ENCODE measurements at regions not wholly inside any gene's neighbourhood (a gene's known extent, or its start where the extent isn't known, plus 50 kb on each side); places are given as distances from the start of the nearest gene placed in this dataset.

DNA sequence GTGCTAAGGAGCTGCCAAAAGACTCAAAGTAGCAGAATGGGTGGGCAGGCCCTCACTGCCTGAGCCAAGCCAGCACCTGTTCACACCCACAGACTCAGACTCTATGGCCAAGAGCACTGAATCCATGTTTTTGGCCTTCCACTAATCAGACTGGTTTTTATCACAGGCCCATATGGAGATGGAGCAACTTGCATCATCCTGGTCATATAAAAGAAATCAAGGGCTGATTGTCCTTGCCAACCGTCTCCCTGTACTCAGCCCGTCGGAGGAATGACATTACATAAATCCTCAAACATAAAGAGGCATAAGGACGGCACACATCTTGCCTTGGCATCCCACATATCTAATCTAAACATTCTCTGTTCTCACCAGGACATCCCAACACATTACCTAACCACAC lies 66.7 kb downstream of the MARCHF4 start:
- H3K9me3 ChIP-seq (replicated peaks; ENCODE audit: control insufficient read depth, low read depth, low read length) = no peaks in the 10 kb centered on the region
- DNase-seq = no peak
- H3K36me3 ChIP-seq (ENCODE audit: control insufficient read depth, insufficient read depth, low read length) = no peaks in the 10 kb centered on the region
- no peaks in the 10 kb centered on the region for H3K27me3 ChIP-seq (ENCODE audit: control insufficient read depth, insufficient read depth, low read length)
- H3K4me3 ChIP-seq (ENCODE audit: low read length) = no peak overlapping the region
- no peak overlapping the region for H3K27ac ChIP-seq (ENCODE audit: low read length)
- peaks cover 5% of the 10 kb centered on the region for H3K4me1 ChIP-seq (ENCODE audit: control insufficient read depth, insufficient read depth, low read length)
- WGBS (ENCODE audit: insufficient coverage) = 77% methylated on average over 4 of the region's 4 CpGs

DNA sequence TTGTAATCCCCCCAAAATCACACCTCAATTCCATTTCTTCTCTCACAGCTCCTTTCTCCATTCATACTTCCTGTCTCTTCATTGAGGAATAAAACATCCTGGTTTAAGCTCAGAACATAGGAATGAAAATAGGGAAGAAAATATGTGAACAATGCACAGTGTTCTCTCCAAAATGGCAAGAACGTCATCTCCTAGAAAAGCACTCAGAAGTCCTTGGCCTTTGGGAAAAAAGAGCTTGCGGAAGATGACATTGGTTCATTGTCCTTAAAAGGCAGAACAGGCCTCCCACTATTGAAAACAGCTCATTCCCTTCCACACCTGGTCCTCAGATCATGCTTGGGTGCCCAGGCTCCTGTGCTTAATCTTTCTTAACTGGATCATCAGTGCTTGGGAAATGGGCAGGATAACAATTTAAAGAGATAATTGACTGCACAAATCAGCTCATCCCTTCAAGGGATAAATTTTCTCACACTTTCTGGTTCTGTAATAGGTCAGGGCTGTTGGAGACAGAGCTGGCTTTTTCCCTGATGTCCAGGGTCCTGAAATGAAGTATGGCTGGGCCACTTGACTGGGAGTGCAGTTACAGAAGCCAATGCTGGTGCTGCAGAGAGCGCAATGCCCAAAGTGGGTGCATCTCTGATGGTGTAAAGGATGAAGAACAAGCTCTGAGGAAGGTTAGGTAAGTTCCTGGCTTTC lies 69.2 kb downstream of the MARCHF4 start:
- Histone ChIP-seq H3K4me3 (ENCODE audit: low read length) (no peak overlapping the region), H3K4me1 (ENCODE audit: control insufficient read depth, insufficient read depth, low read length) (peaks cover 8% of the 10 kb centered on the region), H3K27me3 (ENCODE audit: control insufficient read depth, insufficient read depth, low read length) (no peaks in the 10 kb centered on the region), H3K36me3 (ENCODE audit: control insufficient read depth, insufficient read depth, low read length) (no peaks in the 10 kb centered on the region), H3K27ac (ENCODE audit: low read length) (no peak overlapping the region), H3K9me3 (replicated peaks; ENCODE audit: control insufficient read depth, low read depth, low read length) (no peaks in the 10 kb centered on the region)
- whole genome bisulfite sequencing (ENCODE audit: insufficient coverage) = 80% methylated on average over 2 of the region's 3 CpGs
- DNase-seq = no peak

DNA sequence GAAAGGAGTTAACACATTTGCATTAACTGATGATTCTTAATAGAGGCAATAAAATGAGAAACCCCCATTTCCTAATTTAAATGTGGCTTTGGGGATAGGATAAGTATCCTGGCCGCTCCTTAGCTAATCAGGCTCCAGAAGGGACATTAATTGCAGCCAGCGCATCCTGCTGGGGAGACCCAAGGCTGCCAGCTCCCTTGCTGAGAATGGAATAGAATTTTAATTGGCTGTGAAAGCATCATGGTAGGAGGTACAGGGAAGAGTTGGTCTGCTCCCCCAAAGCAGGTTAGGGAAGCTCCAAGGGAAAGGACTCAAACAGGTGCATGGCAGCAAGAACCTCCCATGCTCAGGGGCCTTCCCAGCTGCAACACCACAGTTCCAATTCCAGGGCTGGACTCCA lies 71.4 kb downstream of the MARCHF4 start:
- no peak for DNase-seq
- WGBS (ENCODE audit: insufficient coverage) = no CpG with 5 or more reads among the region's 2 CpGs
- Histone ChIP-seq H3K9me3 (replicated peaks; ENCODE audit: control insufficient read depth, low read depth, low read length) (no peaks in the 10 kb centered on the region), H3K4me3 (ENCODE audit: low read length) (no peak overlapping the region), H3K27me3 (ENCODE audit: control insufficient read depth, insufficient read depth, low read length) (no peaks in the 10 kb centered on the region), H3K27ac (ENCODE audit: low read length) (no peak overlapping the region), H3K4me1 (ENCODE audit: control insufficient read depth, insufficient read depth, low read length) (peaks cover 3% of the 10 kb centered on the region), H3K36me3 (ENCODE audit: control insufficient read depth, insufficient read depth, low read length) (no peaks in the 10 kb centered on the region)

DNA sequence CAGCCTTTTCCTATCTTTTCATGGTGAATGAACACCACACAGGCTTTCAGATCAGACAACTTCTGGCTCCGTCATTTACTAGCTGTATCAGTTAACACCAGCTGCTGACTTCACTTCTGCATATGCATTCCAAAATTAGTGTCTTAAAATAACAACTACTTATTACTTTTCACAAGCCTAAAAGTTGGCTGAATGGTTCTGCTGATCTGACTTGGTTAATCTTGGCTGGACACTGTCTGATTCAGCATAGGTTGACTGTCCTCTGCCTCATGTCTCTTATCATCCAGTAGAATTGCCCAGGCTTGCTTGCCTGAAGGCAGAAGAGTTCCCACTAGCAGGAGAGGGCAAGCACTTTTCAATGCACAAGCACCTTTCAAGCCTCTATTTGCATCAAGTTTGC lies 72.7 kb downstream of the MARCHF4 start:
- Histone ChIP-seq H3K4me1 (ENCODE audit: control insufficient read depth, insufficient read depth, low read length) (peaks cover 3% of the 10 kb centered on the region), H3K9me3 (replicated peaks; ENCODE audit: control insufficient read depth, low read depth, low read length) (no peaks in the 10 kb centered on the region), H3K4me3 (ENCODE audit: low read length) (no peak overlapping the region), H3K27me3 (ENCODE audit: control insufficient read depth, insufficient read depth, low read length) (no peaks in the 10 kb centered on the region), H3K27ac (ENCODE audit: low read length) (no peak overlapping the region), H3K36me3 (ENCODE audit: control insufficient read depth, insufficient read depth, low read length) (no peaks in the 10 kb centered on the region)
- DNase-seq = no peak
- WGBS (ENCODE audit: insufficient coverage) = no CpG with 5 or more reads among the region's 1 CpG

DNA sequence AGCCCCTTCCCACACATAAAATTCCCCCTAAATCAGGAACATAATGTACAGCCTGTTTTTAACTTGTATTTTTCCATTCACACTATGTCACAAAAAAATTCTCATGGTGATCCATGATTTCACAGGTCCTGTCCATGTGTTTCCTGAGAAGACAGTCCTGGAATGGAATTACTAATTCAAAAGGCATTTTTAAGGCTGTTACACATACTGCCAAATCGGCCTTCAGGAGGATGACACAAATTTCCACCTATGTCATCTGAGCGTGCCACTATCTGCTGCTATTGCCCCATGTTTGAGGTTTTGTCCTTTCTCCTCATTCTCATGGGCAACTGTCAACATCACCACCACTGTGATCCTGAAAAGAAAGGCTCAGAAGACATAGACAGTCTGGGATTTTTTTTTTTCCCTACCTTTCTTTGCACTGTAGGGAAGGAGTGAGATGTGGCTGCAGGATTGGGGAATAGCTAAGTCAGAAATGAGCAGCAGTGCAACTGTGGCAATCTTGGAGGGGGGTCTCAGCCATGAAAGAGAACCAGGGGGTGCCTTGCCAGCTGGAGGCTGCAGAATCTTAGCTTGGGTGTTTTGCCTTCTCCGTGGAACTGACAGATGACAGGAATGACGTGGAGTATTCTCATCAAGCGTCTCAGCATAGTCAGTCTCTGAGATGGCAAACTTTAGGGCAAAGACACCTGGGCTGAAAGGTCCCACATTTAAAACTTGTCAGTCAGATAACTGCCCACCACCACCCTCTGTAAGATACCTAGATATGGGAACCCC lies 73.4 kb downstream of the MARCHF4 start:
- no peak overlapping the region for H3K27ac ChIP-seq (ENCODE audit: low read length)
- no peak overlapping the region for H3K4me3 ChIP-seq (ENCODE audit: low read length)
- peaks cover 3% of the 10 kb centered on the region for H3K4me1 ChIP-seq (ENCODE audit: control insufficient read depth, insufficient read depth, low read length)
- WGBS (ENCODE audit: insufficient coverage) = 61% methylated on average over 4 of the region's 5 CpGs
- no peaks in the 10 kb centered on the region for H3K9me3 ChIP-seq (replicated peaks; ENCODE audit: control insufficient read depth, low read depth, low read length)
- H3K27me3 ChIP-seq (ENCODE audit: control insufficient read depth, insufficient read depth, low read length) = no peaks in the 10 kb centered on the region
- H3K36me3 ChIP-seq (ENCODE audit: control insufficient read depth, insufficient read depth, low read length) = no peaks in the 10 kb centered on the region
- DNase-seq = peak; percentile 11

DNA sequence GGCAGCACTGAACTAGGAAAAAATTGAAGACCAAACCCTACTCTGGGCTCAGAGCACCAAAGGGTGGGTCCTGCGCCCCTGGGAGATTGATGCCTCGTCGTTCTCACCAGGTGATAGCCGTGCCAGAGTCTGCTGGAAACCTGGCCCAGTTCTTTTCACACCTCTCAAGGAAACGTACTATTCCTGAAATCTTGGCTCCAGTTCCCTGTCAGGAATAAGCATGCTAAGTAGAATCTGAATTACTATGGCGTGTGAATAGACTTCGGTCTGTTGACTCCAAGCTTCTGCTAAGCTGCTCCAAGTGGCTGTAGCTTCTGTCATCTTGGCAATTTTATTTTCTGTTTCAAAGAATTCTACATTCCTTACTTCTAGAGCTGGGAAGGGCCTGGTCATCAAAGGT lies 75.4 kb downstream of the MARCHF4 start:
- H3K4me3 ChIP-seq (ENCODE audit: low read length) = no peak overlapping the region
- no peak for DNase-seq
- H3K36me3 ChIP-seq (ENCODE audit: control insufficient read depth, insufficient read depth, low read length) = no peaks in the 10 kb centered on the region
- H3K27ac ChIP-seq (ENCODE audit: low read length) = no peak overlapping the region
- H3K4me1 ChIP-seq (ENCODE audit: control insufficient read depth, insufficient read depth, low read length) = peaks cover 3% of the 10 kb centered on the region
- H3K9me3 ChIP-seq (replicated peaks; ENCODE audit: control insufficient read depth, low read depth, low read length) = no peaks in the 10 kb centered on the region
- no peaks in the 10 kb centered on the region for H3K27me3 ChIP-seq (ENCODE audit: control insufficient read depth, insufficient read depth, low read length)
- WGBS (ENCODE audit: insufficient coverage) = 65% methylated on average over 6 of the region's 7 CpGs

DNA sequence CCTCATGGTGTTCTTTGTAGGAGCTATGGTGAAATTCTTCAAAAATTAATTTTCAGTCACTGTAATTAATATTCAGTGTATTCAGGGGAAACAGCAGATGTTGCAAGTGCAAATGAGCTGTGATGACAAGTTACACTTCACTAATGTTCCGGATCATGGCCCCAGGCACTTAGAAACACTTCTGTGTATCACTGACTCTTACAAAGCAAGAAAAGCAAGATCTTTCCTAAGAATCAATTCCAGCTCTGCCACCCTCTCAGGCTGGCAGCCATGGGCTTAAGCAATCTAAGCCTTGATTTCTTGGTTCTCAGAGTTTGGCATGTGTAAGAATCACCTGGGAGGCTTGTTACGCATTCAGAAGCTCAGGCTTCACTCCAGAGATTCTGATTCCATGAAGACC lies 78.0 kb downstream of the MARCHF4 start:
- H3K36me3 ChIP-seq (ENCODE audit: control insufficient read depth, insufficient read depth, low read length) = no peaks in the 10 kb centered on the region
- H3K4me1 ChIP-seq (ENCODE audit: control insufficient read depth, insufficient read depth, low read length) = peaks cover 3% of the 10 kb centered on the region
- 80% methylated on average over 1 of the region's 2 CpGs for WGBS (ENCODE audit: insufficient coverage)
- no peaks in the 10 kb centered on the region for H3K27me3 ChIP-seq (ENCODE audit: control insufficient read depth, insufficient read depth, low read length)
- no peak overlapping the region for H3K27ac ChIP-seq (ENCODE audit: low read length)
- H3K4me3 ChIP-seq (ENCODE audit: low read length) = no peak overlapping the region
- no peaks in the 10 kb centered on the region for H3K9me3 ChIP-seq (replicated peaks; ENCODE audit: control insufficient read depth, low read depth, low read length)
- DNase-seq = no peak

DNA sequence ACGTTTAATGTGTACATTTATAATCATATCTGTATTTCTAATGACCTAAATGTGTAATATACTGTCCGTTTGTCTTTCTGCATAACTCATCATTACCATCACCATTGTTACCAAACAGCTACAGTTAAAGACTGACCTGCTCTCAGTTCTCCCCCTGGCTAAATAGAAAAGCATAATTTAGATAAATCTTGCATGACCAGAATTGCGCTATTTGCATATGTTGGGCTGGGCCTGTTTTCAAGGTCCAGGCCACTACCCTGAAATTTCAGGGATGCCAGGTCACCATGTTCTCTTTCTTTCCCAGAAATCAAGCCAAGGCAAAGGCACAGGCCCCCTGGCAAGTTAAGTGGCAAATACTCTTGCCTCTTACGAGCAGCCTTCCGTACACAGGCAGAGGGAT lies 78.4 kb downstream of the MARCHF4 start:
- no peaks in the 10 kb centered on the region for H3K9me3 ChIP-seq (replicated peaks; ENCODE audit: control insufficient read depth, low read depth, low read length)
- no peak for DNase-seq
- H3K36me3 ChIP-seq (ENCODE audit: control insufficient read depth, insufficient read depth, low read length) = no peaks in the 10 kb centered on the region
- no peaks in the 10 kb centered on the region for H3K4me1 ChIP-seq (ENCODE audit: control insufficient read depth, insufficient read depth, low read length)
- H3K27ac ChIP-seq (ENCODE audit: low read length) = no peak overlapping the region
- 100% methylated on average over 1 of the region's 5 CpGs for WGBS (ENCODE audit: insufficient coverage)
- no peaks in the 10 kb centered on the region for H3K27me3 ChIP-seq (ENCODE audit: control insufficient read depth, insufficient read depth, low read length)
- H3K4me3 ChIP-seq (ENCODE audit: low read length) = no peak overlapping the region

DNA sequence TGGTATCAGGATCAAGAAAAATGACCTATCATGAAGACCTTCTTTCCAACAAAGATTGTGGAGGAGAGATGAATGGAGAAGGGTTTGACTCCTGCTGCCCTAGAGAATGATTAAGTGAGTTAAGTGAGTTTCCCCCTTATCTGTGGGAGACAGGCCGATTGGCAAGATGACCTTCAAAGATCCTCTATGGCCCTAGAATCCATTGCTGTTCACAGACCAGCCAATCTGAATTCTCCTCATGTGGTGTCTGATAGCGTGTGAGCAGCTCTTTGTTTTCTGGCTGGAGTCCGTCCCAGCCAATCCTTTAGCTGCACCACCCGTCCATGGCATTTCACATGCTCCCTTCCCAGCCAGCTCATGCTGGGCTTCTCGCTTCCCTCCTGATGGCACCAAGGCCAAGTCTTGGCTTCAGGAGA lies 79.4 kb downstream of the MARCHF4 start:
- no peak overlapping the region for H3K4me3 ChIP-seq (ENCODE audit: low read length)
- WGBS (ENCODE audit: insufficient coverage) = 70% methylated on average over 4 of the region's 5 CpGs
- DNase-seq = no peak
- no peaks in the 10 kb centered on the region for H3K27me3 ChIP-seq (ENCODE audit: control insufficient read depth, insufficient read depth, low read length)
- no peak overlapping the region for H3K27ac ChIP-seq (ENCODE audit: low read length)
- no peaks in the 10 kb centered on the region for H3K4me1 ChIP-seq (ENCODE audit: control insufficient read depth, insufficient read depth, low read length)
- no peaks in the 10 kb centered on the region for H3K36me3 ChIP-seq (ENCODE audit: control insufficient read depth, insufficient read depth, low read length)
- H3K9me3 ChIP-seq (replicated peaks; ENCODE audit: control insufficient read depth, low read depth, low read length) = no peaks in the 10 kb centered on the region

DNA sequence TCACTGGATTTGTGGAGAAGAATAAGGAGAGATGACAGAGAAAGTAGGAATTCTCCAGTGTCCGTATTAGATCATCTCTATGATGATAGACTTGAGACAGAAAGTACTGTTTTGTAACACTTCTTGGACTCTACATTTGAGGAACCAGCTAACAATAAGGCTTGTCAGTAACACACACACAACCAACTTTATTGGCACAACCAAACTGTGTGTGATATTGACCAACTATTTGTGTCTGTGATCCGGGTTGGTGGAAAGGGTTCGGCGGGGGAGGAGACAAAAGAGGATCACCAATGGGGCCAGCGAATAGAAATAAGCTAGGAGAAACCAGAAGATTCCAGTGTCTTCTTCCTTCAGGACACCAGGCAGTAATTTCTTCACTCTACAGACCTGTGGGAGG lies 79.8 kb downstream of the MARCHF4 start:
- no peaks in the 10 kb centered on the region for H3K9me3 ChIP-seq (replicated peaks; ENCODE audit: control insufficient read depth, low read depth, low read length)
- no peaks in the 10 kb centered on the region for H3K4me1 ChIP-seq (ENCODE audit: control insufficient read depth, insufficient read depth, low read length)
- no peak overlapping the region for H3K27ac ChIP-seq (ENCODE audit: low read length)
- 60% methylated on average over 1 of the region's 5 CpGs for WGBS (ENCODE audit: insufficient coverage)
- H3K36me3 ChIP-seq (ENCODE audit: control insufficient read depth, insufficient read depth, low read length) = no peaks in the 10 kb centered on the region
- H3K4me3 ChIP-seq (ENCODE audit: low read length) = no peak overlapping the region
- no peaks in the 10 kb centered on the region for H3K27me3 ChIP-seq (ENCODE audit: control insufficient read depth, insufficient read depth, low read length)
- DNase-seq = no peak
